Ramos (cell line): ENCODE measurements at regions not wholly inside any gene's neighbourhood (a gene's known extent, or its start where the extent isn't known, plus 50 kb on each side); places are given as distances from the start of the nearest gene placed in this dataset.

Source experiments
- in situ Hi-C: fragments of 300-500 bp; cut with MboI; formaldehyde crosslinking; loops from one replicate; pipeline ENCODE4 v1.14.3; 2022; ENCODE audit warnings: low sequenced_read_pairs; ENCODE audit not compliant: unreplicated experiment

DNA sequence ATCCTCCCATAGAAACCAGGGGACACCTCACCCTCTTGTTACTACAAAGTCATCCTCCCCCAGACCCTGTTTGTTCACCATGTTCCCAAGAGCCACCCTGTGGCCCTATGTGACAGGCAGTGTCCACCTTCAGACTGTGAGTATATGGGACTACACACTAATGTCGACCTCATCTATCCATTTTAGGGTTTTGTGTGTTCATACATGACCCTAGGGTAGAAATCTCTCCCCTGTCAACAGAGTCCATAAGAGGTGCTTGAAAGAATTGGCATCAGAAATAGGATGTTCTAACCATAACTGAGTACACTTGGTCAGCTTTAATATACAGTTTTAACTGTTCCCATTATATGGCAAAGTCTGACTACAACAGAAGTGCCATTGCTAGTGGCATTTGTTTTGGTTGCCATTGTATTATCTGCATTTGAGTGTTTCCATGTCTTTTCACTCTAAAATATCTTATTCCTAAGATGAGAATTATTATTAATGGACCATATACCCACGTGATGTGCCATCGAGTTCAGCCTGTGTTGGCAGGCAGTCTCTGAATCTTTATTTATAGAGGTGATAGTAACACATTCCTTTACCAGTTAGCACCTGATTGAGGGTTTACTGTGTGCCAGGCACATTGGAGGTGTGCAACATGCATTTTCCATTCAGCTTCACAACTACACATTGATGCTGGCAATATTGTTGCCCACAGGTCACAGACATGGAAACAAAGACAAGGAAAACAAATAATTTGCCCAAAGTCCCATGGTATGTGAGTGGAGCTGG lies 590.6 kb upstream of the IGFBP3 start:
- in situ Hi-C loops: no loop called here

DNA sequence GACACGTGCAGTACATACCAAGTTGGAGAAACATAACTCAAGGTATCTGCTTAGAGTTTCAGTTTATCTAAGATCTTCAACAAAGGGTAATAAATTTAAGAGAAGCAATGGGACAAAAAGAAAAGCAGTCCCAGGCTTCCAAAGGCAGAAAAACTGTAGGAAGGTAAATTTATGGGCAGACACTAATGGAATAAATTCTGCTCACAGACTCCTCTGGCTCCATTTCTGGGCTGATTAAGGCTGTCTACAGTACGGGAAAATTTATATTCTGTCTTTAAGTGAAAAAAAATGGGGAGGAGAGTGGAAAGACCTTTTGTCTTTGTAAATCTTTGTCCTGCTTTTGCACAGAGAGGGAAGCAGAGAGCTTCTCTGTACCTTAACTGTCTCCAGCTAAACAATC lies 587.5 kb upstream of the IGFBP3 start:
- in situ Hi-C loops: no loop called here

DNA sequence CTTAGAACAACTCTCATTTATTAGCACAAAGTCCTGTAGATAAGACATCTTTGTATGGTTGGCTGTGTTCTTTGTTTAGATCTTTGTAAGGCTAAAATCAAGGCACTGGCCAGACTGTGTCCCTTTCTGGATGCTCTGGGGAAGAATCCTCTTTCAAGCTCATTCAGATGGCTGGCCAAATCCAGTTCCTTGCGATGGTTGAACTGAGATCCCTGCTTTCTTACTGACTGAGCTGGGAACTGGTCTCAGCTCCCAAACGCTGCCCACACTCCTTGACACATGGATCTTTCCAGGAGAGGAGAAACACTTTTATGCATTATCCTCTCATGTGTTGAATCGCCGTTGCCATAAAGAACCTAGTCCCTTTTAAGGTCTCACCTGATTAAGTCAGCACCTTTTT lies 586.5 kb upstream of the IGFBP3 start:
- in situ Hi-C loops: no loop called here

DNA sequence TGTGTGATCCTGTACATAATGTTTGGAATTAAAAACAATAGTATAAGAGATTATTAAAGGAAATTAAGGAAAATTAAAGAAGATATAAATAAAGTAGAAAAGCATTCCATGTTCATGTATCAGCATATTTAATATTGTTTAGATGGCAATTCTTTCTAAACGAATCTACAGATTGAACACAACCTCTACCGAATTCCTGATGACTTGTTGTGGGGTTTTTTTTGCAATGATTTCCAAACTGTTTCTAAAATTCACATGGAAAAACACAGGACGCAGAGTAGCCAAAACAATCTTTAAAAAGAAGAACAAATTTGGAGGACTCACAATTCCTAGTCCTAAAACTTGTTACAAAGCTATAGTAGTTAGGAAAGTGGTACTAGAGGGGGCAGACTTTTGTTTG lies 573.4 kb upstream of the IGFBP3 start:
- in situ Hi-C loops: no loop called here

DNA sequence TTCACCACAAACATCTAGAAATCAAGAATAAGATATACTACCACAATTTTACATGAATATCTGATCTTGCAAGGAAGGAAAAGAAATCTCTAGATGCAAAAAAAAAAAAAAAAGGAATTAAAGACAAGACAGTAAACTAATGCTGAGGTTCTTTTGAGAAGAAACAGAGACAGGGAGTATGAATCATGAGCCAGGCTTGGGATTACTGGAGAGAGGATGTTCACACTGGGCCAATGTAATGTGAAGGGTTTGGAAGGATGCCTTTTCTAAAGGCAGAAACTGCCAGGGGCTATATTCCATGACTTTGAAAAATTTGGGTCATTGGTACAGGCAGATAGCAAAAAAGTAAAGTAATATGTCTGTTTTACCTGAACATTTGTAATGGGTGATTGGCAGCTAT lies 573.0 kb upstream of the IGFBP3 start:
- in situ Hi-C loops: no loop called here

DNA sequence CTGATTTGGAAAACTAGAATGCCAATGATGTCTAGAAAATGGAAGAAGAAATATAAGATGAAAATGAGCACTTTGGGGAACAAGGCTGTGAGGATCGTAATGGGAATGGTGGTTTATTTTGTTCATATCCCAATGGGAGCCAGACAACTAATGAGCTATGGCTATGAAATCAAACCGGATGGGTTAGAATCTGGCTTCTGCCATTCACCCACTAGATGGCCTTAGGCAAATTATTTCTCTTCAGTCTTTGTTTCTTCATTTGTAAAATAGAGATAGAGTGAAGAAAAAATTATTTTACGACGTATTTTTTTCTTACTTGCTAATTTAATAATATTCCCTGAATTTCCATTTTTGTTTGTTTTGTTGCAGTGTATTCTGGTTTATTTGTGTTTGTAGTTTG lies 572.1 kb upstream of the IGFBP3 start:
- in situ Hi-C loops: no loop called here

DNA sequence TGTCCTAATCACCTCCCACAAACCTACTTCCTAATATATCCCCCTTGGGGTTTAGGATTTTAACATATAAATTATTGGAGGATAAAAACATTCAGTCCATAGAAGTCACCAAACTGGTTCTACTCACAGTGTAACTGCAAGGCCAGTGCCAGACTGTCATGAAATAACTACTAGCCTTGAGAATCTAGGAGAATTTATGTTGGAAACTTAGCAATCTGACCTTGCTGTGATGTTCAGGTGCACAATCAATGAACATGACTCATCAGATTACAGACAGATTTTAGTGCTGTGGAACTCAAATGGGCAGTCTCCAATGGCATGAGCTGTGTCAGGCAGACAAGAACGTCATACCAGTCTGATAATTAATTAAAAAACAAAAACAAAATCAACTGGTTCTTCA lies 571.4 kb upstream of the IGFBP3 start:
- in situ Hi-C loops: no loop called here

DNA sequence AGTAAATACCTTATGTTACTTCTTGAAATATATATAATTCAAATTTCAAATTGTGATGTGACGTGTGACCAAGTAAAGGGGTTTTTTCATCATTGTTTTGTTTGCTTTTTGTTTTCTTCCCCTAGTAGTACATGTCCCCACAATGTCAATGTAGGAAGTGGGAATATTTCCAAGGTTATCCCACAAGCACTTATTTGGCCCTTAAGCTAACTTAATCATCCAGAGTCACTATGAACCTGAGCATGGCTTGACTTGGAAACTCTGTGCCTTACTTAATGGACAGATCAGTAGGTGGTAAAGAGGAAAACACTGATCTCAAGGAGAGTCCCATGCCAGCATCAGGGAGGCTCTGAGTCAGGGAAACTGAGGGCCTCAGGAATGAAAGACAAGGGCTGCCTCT lies 569.3 kb upstream of the IGFBP3 start:
- in situ Hi-C loops: no loop called here

DNA sequence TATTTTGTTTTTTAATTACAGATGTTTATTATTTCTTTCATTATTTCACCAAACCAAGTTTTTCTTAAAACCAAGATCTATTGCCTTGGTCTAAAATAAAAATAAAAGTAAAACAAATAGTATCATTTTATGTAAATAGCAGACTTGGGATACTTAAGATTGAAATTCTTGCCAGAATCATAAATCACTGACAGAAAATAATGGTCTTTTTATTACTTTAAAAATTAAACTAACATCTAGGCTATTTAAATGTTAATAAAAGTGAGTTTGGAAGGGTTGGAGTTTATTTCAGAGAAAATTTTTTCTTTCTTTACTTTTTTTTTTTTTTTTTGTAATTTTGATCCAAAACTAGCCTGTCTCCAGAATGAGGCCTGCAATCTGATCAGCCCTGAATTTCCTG lies 568.0 kb upstream of the IGFBP3 start:
- in situ Hi-C loops: no loop called here

DNA sequence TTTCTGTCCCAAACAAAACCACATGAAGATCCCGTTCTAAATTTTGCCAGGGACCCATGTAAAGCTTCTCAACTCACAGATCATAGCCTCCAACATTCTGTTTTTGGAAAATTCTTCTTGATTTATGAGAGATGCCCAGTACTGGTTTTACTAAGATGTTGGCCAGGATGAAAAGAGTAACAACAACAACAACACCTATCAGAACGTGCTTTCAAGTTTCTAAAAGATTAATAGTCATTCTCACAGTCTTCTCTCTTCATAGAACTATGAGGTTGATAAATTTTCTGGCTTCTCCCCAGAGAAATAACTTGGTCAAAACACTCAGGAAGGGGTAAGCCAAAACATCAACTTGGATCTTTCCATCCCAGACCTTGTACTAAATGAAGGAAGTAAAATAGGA lies 567.5 kb upstream of the IGFBP3 start:
- in situ Hi-C loops: no loop called here

DNA sequence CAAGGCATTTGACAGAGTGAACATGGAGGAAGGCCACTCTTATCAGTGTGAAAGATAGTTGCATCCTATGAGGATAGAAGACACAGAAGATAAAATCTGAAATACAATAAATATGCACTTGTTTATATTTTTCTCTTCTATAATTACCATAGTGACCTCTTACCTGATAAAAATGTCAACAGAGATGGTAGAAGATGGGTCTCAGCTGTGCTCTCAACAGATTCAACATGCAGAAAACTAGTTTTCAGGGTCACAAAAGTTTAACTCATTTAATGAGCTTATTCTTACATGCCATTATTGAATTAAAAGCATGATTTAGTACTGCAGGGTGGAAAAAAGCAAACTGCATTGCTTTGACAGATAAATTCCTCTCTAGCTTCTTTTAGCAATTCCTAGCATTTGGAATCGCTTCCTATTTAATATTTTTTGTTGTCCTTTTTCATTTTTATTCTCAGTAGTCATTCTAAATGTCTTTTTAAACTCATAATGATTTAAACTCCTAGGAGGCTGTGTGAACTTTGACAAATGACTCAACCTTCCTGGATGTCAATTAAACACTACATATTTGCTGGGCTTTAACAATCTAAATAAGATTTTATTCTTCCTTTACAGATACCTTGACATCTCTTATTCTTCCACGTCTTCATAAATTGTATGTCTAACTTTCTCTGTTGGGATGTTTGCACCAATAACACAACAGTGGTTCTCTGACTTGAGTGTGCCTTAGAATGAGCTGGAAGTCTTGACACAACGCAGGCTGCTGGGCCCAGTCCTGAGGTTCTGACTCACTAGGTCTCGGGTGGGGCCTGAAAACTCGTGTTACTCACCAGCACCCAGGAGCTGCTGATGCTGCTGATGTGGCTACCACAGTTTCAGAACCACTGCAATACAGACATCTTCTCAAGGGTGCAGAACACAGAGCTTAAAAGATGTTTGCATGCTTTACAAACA lies 565.5 kb upstream of the IGFBP3 start:
- in situ Hi-C loops: no loop called here

DNA sequence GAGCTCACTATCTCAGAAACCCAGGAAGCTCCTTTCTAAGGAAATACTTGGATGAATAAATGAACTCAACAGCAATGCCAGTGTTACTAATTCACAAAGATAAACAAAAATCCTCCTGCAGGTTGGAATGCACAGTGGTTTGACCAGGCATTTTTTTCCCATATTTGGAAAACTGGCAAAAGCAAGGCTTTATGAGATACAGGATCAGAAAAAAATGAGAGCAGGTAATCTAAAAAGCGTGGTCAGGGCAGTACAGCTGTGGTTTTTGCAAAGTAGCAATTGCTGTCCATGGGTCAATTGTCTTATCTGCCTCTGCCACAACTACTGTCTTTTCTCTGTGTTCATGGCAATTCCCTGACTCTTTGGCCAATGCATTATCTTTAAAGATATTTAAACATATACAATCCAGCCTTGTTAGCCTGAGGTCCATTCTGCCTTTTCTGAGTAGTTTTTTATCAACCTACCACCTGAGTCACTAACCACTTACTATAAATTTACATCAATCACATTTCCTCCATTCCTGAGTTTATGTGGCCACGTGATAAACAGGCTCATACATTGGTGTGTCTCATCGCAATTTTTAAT lies 564.5 kb upstream of the IGFBP3 start:
- in situ Hi-C loops: no loop called here

DNA sequence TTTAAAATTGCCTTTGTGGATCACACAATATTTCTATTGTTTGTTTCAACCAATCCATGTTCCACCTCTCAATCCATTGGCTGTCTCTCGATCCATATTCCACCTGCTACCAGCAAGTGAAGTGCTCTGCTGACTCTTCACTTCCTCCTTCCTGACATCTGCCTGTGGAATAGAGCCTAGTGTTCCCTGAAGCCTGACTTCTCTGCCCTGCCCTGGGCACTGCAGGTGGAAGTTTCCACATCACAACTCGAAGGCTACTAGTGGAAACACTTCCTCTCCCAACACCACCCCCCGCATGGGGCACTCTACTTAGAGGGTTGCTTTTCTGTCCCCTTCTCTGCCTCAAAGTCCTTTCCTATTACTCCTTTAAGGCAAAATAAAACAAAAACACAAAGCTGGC lies 563.8 kb upstream of the IGFBP3 start:
- in situ Hi-C loops: no loop called here

DNA sequence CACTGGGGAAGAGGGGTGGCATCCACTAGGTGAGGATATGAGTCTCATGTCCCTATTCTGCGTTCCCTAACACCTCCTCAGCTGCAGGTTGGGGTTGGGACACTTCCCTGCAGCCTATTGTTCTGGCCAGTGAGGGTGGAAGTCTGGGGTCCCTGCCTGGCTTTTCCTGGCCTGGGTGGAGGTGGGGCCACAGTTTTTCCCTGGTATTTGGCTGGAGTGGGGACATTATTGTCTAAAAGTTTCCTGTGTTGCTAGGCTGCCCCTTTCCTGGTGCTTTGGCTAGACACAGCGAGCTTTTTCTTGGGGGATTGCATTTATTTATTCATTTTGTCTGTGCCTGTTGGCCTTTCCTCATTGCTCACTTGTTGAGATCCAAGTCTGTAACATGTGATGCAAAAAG lies 559.5 kb upstream of the IGFBP3 start:
- in situ Hi-C loops: no loop called here

DNA sequence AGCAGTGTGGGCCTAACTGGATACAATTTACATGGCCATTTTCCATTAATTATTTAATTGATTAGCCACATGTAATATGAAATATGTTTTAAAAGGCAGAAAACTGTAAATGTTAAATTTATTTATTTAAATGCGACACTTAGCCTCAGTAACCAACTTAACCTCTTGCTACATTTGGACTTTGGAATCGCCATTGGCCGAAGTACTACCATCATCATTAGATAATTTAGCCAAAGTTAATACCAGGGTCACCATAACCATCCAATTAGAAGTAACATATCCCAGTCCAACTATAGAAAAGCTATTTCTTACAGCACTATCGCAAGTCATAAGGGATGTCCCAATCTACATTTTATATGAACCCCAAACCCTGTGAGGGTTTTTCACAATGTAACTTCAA lies 558.6 kb upstream of the IGFBP3 start:
- in situ Hi-C loops: no loop called here

DNA sequence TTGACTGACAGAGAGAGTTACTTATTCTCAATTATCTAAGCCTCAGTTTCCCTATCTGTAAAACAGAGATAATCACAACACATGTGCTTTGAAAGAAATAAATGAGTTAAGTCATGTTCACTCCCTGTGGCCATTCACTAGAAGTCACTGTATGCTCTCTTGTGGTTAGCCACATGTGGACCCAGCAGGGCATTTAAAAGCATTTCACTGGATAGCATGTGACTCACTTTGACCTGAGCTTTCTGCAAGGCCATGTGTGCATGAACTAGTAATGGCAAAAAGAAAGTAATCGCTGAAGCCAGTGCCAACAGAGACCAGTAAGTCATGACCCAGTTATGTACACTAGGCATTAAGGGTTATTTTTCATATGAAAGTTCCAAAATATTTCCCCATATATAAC lies 557.0 kb upstream of the IGFBP3 start:
- in situ Hi-C loops: no loop called here

DNA sequence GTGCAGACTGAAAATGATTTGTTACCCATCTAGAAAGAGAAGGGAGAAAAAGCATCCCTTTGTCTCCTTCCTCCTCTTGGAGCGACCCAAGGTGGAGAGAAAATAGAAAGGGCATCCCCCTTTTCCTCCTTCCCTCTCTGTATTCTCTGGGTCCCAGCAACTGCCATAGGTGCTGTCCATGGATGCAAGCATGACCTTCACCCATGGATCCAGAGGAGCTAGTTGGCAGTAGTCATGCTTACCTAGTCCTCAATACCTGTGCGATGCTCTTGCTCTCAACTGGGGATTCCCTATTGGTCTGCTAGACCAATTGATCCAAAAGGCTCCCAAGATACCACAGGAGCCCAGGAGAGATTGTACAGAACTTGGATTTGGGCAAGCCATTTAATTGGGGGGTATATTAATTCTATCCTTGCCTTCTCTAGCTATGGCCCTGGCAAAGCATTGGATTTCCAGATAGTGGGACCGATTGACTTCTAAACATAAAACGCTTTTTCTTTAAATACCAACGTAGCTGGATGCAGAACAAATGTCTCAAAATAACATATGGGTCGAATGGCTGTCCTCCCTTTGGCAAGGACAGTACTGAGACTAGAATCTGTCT lies 547.8 kb upstream of the IGFBP3 start:
- in situ Hi-C loops: no loop called here

DNA sequence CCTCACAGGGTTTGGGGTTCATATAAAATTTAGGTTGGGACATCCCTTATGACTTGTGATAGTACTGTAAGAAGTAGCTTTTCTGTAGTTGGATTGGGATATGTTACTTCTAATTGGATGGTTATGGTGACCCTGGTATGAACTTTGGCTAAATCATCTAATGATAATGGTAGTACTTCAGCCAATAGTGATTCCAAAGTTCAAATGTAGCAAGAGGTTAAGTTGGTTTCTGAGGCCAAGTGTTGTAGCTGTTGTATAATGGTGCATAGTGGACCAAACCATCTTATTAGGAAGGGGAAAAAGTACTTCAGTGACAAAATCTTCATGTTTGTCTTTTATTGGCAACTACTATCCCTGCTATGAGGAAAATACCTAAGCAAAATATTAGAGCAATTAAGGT lies 542.1 kb upstream of the IGFBP3 start:
- in situ Hi-C loops: no loop called here

DNA sequence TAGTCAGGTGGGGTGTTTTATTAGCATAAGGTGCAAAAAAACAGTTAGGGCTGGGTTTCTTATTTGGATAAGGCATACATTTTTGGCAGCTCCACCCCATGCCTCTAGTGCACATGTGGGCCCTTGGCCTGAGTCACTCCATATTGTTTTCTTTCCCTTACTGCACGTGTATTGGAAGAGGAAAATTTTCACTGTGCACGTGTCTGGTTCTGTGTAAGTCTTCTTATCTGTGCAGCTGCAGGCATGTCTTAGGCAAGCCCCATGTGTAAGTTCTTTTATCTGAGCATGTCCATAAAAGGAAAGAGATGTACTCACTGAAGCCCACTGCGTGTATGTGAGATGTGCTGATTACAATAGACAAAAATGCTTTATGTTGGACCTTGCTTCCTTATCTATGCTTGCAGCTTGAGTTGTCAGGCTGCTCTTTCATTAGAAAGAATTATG lies 540.3 kb upstream of the IGFBP3 start:
- in situ Hi-C loops: no loop called here

DNA sequence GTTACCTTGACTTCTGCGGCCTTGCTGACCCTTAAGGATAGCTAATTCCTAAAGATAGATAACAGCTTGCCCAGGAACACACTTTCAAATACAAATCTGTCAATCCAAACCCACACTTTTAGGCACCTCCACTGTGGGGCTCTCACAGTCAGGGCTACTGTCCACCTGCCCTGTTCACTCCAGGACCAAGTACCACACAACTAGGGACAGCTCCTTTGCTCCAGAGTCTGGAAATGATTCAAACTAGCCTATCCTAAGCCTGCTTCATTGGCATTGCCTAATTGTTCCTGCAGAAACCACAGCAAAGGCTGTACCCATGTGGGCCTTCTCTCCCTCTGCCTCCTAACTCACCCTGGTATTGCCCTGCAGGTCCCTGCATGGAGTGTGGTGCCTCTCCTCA lies 538.9 kb upstream of the IGFBP3 start:
- in situ Hi-C loops: no loop called here

DNA sequence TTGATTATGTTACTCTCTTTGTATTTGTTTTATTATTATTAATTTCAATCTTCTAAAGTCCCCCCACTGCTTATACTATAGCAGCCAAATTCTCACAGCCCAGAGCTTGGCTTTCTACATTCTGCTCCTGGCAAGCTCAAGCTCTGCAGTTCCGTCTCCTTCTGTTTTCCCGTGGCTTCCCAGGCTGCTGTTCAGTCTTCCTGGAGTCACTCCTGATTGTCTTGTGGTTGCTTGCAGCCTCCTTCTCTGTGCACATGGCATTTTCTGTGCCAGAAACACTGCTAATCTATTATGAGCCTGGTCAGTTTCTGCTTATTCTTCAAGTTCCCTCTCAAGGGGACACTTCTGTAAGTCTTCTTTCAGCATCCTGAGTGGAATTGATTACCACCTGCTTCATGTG lies 533.7 kb upstream of the IGFBP3 start:
- in situ Hi-C loops: no loop called here
